DMS 273 treated with DMSO at 0.1 percent for 48 hours (cell line): ENCODE measurements at regions not wholly inside any gene's neighbourhood (a gene's known extent, or its start where the extent isn't known, plus 50 kb on each side); places are given as distances from the start of the nearest gene placed in this dataset.
"Not testable (repeated sequence)": the region's sequence is repeated elsewhere in the genome, so short reads cannot be mapped to it uniquely, and the experiment has no call there.

Experiments
- DNase-seq: peaks from one replicate; lab custom pipeline; 2025; lab: John Stamatoyannopoulos, UW

- DNase-seq: no peak
These were observed 519.5 kb downstream of the PIK3C3 start for GRCh38 chr18:42474577-42474976.

GRCh38 chr18:42475157-42475556, 520.1 kb downstream of the PIK3C3 start:
- DNase-seq: no peak

GRCh38 chr18:42477267-42477666, 522.2 kb downstream of the PIK3C3 start:
- DNase-seq: no peak

GRCh38 chr18:42480441-42480840, 525.4 kb downstream of the PIK3C3 start:
- DNase-seq: no peak

GRCh38 chr18:42484648-42485047, 529.6 kb downstream of the PIK3C3 start:
- DNase-seq: no peak

- DNase-seq: no peak
These were observed 531.2 kb downstream of the PIK3C3 start for GRCh38 chr18:42486271-42486670.

GRCh38 chr18:42508683-42509296, 553.8 kb downstream of the PIK3C3 start:
- DNase-seq: no peak

GRCh38 chr18:42509750-42510415, 554.8 kb downstream of the PIK3C3 start:
- no peak for DNase-seq

GRCh38 chr18:42510540-42510939, 555.5 kb downstream of the PIK3C3 start:
- DNase-seq: no peak

GRCh38 chr18:42513441-42513840, 558.4 kb downstream of the PIK3C3 start:
- DNase-seq: no peak

GRCh38 chr18:42514512-42514911, 559.5 kb downstream of the PIK3C3 start:
- DNase-seq: no peak

GRCh38 chr18:42517896-42518295, 562.9 kb downstream of the PIK3C3 start:
- DNase-seq: no peak

- DNase-seq: not testable (repeated sequence)
These were observed 563.3 kb downstream of the PIK3C3 start for GRCh38 chr18:42518331-42518730.

- no peak for DNase-seq
These were observed 565.1 kb downstream of the PIK3C3 start for GRCh38 chr18:42520138-42520537.

- no peak for DNase-seq
These were observed 570.9 kb downstream of the PIK3C3 start for GRCh38 chr18:42525905-42526304.

- no peak for DNase-seq
These were observed 572.7 kb downstream of the PIK3C3 start for GRCh38 chr18:42527766-42528165.

- DNase-seq: no peak
These were observed 575.2 kb downstream of the PIK3C3 start for GRCh38 chr18:42530276-42530675.

GRCh38 chr18:42532119-42532518, 577.1 kb downstream of the PIK3C3 start:
- DNase-seq: no peak

GRCh38 chr18:42533009-42533575, 578.1 kb downstream of the PIK3C3 start:
- DNase-seq: no peak

GRCh38 chr18:42533616-42534015, 578.6 kb downstream of the PIK3C3 start:
- no peak for DNase-seq

- DNase-seq: no peak
These were observed 579.3 kb downstream of the PIK3C3 start for GRCh38 chr18:42534313-42534712.

- DNase-seq: no peak
These were observed 579.0 kb downstream of the RIT2 start for GRCh38 chr18:42536442-42536841.

GRCh38 chr18:42537291-42537690, 578.2 kb downstream of the RIT2 start:
- DNase-seq: no peak

- DNase-seq: no peak
These were observed 570.6 kb downstream of the RIT2 start for GRCh38 chr18:42544901-42545300.
